SU-DHL-6 (cell line): ENCODE measurements at regions not wholly inside any gene's neighbourhood (a gene's known extent, or its start where the extent isn't known, plus 50 kb on each side); places are given as distances from the start of the nearest gene placed in this dataset.

Experiments used
- CTCF ChIP-seq: fragments of 200-600 bp; sonication (generic); IDR thresholded peaks from one replicate; pipeline ENCODE4 v1.5.1; 2017; ENCODE audit warnings: antibody characterized with exemption, mild to moderate bottlenecking, low read length, moderate library complexity; ENCODE audit not compliant: insufficient read depth, poor library complexity, severe bottlenecking
- EZH2phosphoT487 ChIP-seq: fragments of 200-600 bp; sonication (generic), shearing (Covaris generic); conservative IDR thresholded peaks from 2 replicates; pipeline ENCODE4 v1.6.1; 2018; ENCODE audit warnings: mild to moderate bottlenecking, antibody characterized with exemption, low read length, moderate library complexity, mixed read lengths

- TF ChIP-seq CTCF (no peak), EZH2phosphoT487 (no peak)
Observed at GRCh38 chr2:6354546-6354945, 511.2 kb downstream of the CMPK2 start.
